DMS114 treated with DMSO at 0.1 percent for 48 hours (cell line): ENCODE measurements at regions not wholly inside any gene's neighbourhood (a gene's known extent, or its start where the extent isn't known, plus 50 kb on each side); places are given as distances from the start of the nearest gene placed in this dataset.
"Not testable (repeated sequence)": the region's sequence is repeated elsewhere in the genome, so short reads cannot be mapped to it uniquely, and the experiment has no call there.

Experiments
- DNase-seq: peaks from one replicate; lab custom pipeline; 2025; ENCODE audit not compliant: unreplicated experiment; lab: John Stamatoyannopoulos, UW

- no peak for DNase-seq
Measured at GRCh38 chr4:20196476-20196875, 55.2 kb upstream of the SLIT2 start.

- no peak for DNase-seq
Measured at GRCh38 chr4:20195071-20195885, 56.4 kb upstream of the SLIT2 start.

- DNase-seq: no peak
Measured at GRCh38 chr4:20194123-20195013, 57.3 kb upstream of the SLIT2 start.

GRCh38 chr4:20193141-20193936 is 58.4 kb upstream of the SLIT2 start:
- no peak for DNase-seq

- no peak for DNase-seq
Measured at GRCh38 chr4:20192736-20193135, 59.0 kb upstream of the SLIT2 start.

- DNase-seq: no peak
Measured at GRCh38 chr4:20185103-20185502, 66.6 kb upstream of the SLIT2 start.

GRCh38 chr4:20183131-20183530 is 68.6 kb upstream of the SLIT2 start:
- not testable (repeated sequence) for DNase-seq

- DNase-seq: no peak
Measured at GRCh38 chr4:20181926-20182325, 69.8 kb upstream of the SLIT2 start.

- DNase-seq: no peak
Measured at GRCh38 chr4:20180509-20180908, 71.2 kb upstream of the SLIT2 start.

GRCh38 chr4:20178902-20179576 is 72.7 kb upstream of the SLIT2 start:
- no peak for DNase-seq

- no peak for DNase-seq
Measured at GRCh38 chr4:20176881-20177280, 74.8 kb upstream of the SLIT2 start.

- DNase-seq: no peak
Measured at GRCh38 chr4:20172070-20172760, 79.5 kb upstream of the SLIT2 start.

- no peak for DNase-seq
Measured at GRCh38 chr4:20166544-20166943, 85.2 kb upstream of the SLIT2 start.

- DNase-seq: no peak
Measured at GRCh38 chr4:20159516-20159915, 92.2 kb upstream of the SLIT2 start.

- no peak for DNase-seq
Measured at GRCh38 chr4:20158195-20158594, 93.5 kb upstream of the SLIT2 start.

GRCh38 chr4:20151436-20151835 is 100.3 kb upstream of the SLIT2 start:
- no peak for DNase-seq

- DNase-seq: not testable (repeated sequence)
Measured at GRCh38 chr4:20149143-20149542, 102.6 kb upstream of the SLIT2 start.

- DNase-seq: no peak
Measured at GRCh38 chr4:20137176-20137575, 114.5 kb upstream of the SLIT2 start.

GRCh38 chr4:20127626-20128025 is 124.1 kb upstream of the SLIT2 start:
- DNase-seq: no peak

- no peak for DNase-seq
Measured at GRCh38 chr4:20126906-20127305, 124.8 kb upstream of the SLIT2 start.
